Keratinocyte (primary cell): ENCODE measurements at regions not wholly inside any gene's neighbourhood (a gene's known extent, or its start where the extent isn't known, plus 50 kb on each side); places are given as distances from the start of the nearest gene placed in this dataset.

Source experiments
- DNase-seq: peaks from one replicate; pipeline ENCODE4 v3.0.0-alpha.2; 2011; ENCODE audit warnings: low read depth, missing footprints, low spot score
- FAIRE-seq: peaks from 2 replicates; lab custom pipeline; 2011; peaks lifted over from hg19 to GRCh38; lab: Jason Lieb, UNC
- H2AFZ ChIP-seq: 2 replicates; pipeline ENCODE4 v1.6.0; 2012; ENCODE audit warnings: low read length, control low read depth, inconsistent platforms; ENCODE audit not compliant: control insufficient read depth
- H3K27ac ChIP-seq: 2 replicates; pipeline ENCODE4 v1.5.1; 2011; ENCODE audit warnings: low read length; ENCODE audit not compliant: control insufficient read depth, insufficient read depth
- H3K27me3 ChIP-seq: 3 replicates; pipeline ENCODE4 v1.6.0; 2011; ENCODE audit warnings: low read length; ENCODE audit not compliant: control insufficient read depth, insufficient read depth; ENCODE audit errors: extremely low read depth
- H3K36me3 ChIP-seq, 2 experiments: 2 replicates in 1 of 2; 3 replicates in 1 of 2; pipeline ENCODE4 v1.5.1; 2011; ENCODE audit warnings: low read length in 2 of 2, mild to moderate bottlenecking in 1 of 2; ENCODE audit not compliant: control insufficient read depth in 2 of 2, insufficient read depth in 2 of 2; ENCODE audit errors: extremely low read depth in 1 of 2
- H3K4me1 ChIP-seq: 3 replicates; pipeline ENCODE4 v1.5.1; 2011; ENCODE audit warnings: low read length; ENCODE audit not compliant: control insufficient read depth, insufficient read depth; ENCODE audit errors: extremely low read depth
- H3K4me2 ChIP-seq: 3 replicates; pipeline ENCODE4 v1.6.0; 2011; ENCODE audit warnings: low read depth, low read length; ENCODE audit not compliant: control insufficient read depth, insufficient read depth; ENCODE audit errors: extremely low read depth
- H3K4me3 ChIP-seq, 3 experiments: fragments of 200-600 bp in 1 of 3; sonication (generic) in 1 of 3; 2 replicates in 2 of 3; 3 replicates in 1 of 3; pipeline ENCODE4 v1.5.1; 2011 to 2016; ENCODE audit warnings: low read length in 3 of 3, mild to moderate bottlenecking in 3 of 3, control low read depth in 2 of 3, inconsistent platforms in 1 of 3, low read depth in 1 of 3, mixed read lengths in 1 of 3, mixed run types in 1 of 3, moderate library complexity in 1 of 3; ENCODE audit not compliant: control insufficient read depth in 2 of 3, insufficient read depth in 2 of 3; ENCODE audit errors: extremely low read depth in 1 of 3
- H3K79me2 ChIP-seq: 2 replicates; pipeline ENCODE4 v1.6.0; 2012; ENCODE audit warnings: low read length; ENCODE audit not compliant: control insufficient read depth, insufficient read depth
- H3K9ac ChIP-seq: 3 replicates; pipeline ENCODE4 v1.6.0; 2011; ENCODE audit warnings: low read length; ENCODE audit not compliant: control insufficient read depth, insufficient read depth; ENCODE audit errors: extremely low read depth
- H3K9me1 ChIP-seq: 3 replicates; pipeline ENCODE4 v1.6.0; 2011; ENCODE audit warnings: low read length; ENCODE audit not compliant: control insufficient read depth, insufficient read depth; ENCODE audit errors: extremely low read depth
- H3K9me3 ChIP-seq: 2 replicates; pipeline ENCODE4 v1.5.1; 2012; ENCODE audit warnings: low read depth, low read length; ENCODE audit not compliant: control insufficient read depth
- H4K20me1 ChIP-seq: 3 replicates; pipeline ENCODE4 v1.6.0; 2011; ENCODE audit warnings: low read length; ENCODE audit not compliant: control insufficient read depth, insufficient read depth; ENCODE audit errors: extremely low read depth
- CTCF ChIP-seq, 3 experiments: IDR thresholded peaks in 1 of 3; conservative IDR thresholded peaks in 1 of 3; optimal IDR thresholded peaks in 1 of 3; 2 replicates in 2 of 3; 3 replicates in 1 of 3; pipeline versions ENCODE3 to v1.5.1; 2011; ENCODE audit warnings: low read length in 3 of 3, mild to moderate bottlenecking in 3 of 3, moderate library complexity in 2 of 3, control low read depth in 1 of 3, inconsistent platforms in 1 of 3; ENCODE audit not compliant: insufficient read depth in 2 of 3; ENCODE audit errors: extremely low read depth in 1 of 3
- EZH2 ChIP-seq: IDR thresholded peaks from one replicate; pipeline ENCODE4 v1.6.1; 2012; ENCODE audit warnings: inconsistent platforms, mild to moderate bottlenecking, low read length, moderate library complexity
- dilution Hi-C: fragments of 300-500 bp; cut with MboI; formaldehyde crosslinking; loops from one replicate; pipeline ENCODE4 v1.7.0; 2020; ENCODE audit warnings: low sequenced_read_pairs; ENCODE audit not compliant: extremely low pct_ligation_motif_present

DNA sequence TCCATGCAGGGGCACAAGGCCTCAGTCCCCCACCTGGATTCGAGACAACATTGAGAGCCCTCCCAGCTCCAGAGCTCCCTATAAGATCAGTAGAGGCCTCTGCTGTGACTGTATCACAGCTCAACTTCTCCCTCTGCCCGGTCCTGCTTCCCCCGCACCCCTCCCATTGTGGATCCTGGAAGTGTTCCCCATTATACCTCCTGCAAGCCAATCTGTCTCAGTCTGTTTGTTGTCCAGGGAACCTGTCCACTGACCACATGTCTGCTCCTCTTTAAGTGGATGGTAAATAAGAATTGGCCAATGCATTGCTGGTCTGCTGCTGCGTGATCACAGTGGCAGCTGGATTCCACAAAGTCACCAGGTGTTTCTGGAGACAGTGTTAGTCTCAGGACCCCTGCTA, 259.7 kb upstream of the HABP2 start:
- FAIRE-seq: no peak
- no peak overlapping the region for H2AFZ ChIP-seq
- DNase-seq: no peak
- dilution Hi-C loops: no loop called here
- H3K4me1 ChIP-seq: no peaks in the 10 kb centered on the region
- no peaks in the 10 kb centered on the region for H3K9me1 ChIP-seq
- H3K9me3 ChIP-seq: no peaks in the 10 kb centered on the region
- H3K27ac ChIP-seq: no peak overlapping the region
- no peaks in the 10 kb centered on the region for H3K36me3 ChIP-seq
- TF ChIP-seq EZH2: no peak
- TF ChIP-seq CTCF (optimal IDR thresholded peaks at IDR 0.05 in 1 of 3, IDR thresholded peaks at IDR 0.05 in 1 of 3, conservative IDR thresholded peaks at IDR 0.05 in 1 of 3; ENCODE audit: extremely low read depth in 1 of 3, insufficient read depth in 2 of 3, low read length in 3 of 3): no peak
- no peaks in the 10 kb centered on the region for H4K20me1 ChIP-seq
- H3K4me2 ChIP-seq: no peak overlapping the region
- no peaks in the 10 kb centered on the region for H3K27me3 ChIP-seq
- no peak overlapping the region for H3K9ac ChIP-seq
- no peak overlapping the region for H3K4me3 ChIP-seq
- no peaks in the 10 kb centered on the region for H3K79me2 ChIP-seq

- Histone ChIP-seq H3K9me3 (no peaks in the 10 kb centered on the region), H3K36me3 (no peaks in the 10 kb centered on the region), H3K4me1 (no peaks in the 10 kb centered on the region), H3K27ac (no peak overlapping the region), H3K79me2 (no peaks in the 10 kb centered on the region), H3K9ac (no peak overlapping the region), H3K9me1 (no peaks in the 10 kb centered on the region), H4K20me1 (no peaks in the 10 kb centered on the region), H2AFZ (no peak overlapping the region), H3K4me2 (no peak overlapping the region), H3K4me3 (no peak overlapping the region), H3K27me3 (no peaks in the 10 kb centered on the region)
- dilution Hi-C loops: no loop called here
- DNase-seq (no peak), FAIRE-seq (no peak)
- TF ChIP-seq EZH2 (no peak), CTCF (optimal IDR thresholded peaks at IDR 0.05 in 1 of 3, IDR thresholded peaks at IDR 0.05 in 1 of 3, conservative IDR thresholded peaks at IDR 0.05 in 1 of 3; ENCODE audit: extremely low read depth in 1 of 3, insufficient read depth in 2 of 3, low read length in 3 of 3) (no peak)
Observed at GRCh38 chr10:113294868-113295267, 258.0 kb upstream of the HABP2 start.
